ENCODE measurements at regions not wholly inside any gene's neighbourhood (a gene's known extent, or its start where the extent isn't known, plus 50 kb on each side); places are given as distances from the start of the nearest gene placed in this dataset.

DNA sequence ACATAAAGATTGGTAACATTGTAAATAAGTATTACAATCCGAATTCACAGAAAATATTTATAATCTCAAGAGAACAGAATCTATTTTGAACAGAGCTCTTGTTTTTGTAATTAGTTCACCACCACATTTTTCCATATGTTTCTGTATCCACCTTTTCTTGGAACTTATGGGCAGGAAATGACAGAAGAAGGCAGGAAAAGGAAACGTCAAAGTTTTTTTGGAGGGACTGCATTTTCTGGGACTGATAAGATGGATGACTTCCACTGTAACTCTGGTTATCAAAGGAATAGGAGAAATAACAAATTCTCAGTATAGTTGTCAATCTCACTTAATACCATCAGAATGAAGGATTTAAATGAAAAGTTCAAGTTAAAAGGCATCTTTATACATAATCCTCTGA lies 75.1 kb upstream of the SMNDC1 start:
- DNase-seq: no peak
- H3K9me3 ChIP-seq: no peaks in the 10 kb centered on the region
- no peak overlapping the region for H3K4me3 ChIP-seq (ENCODE audit: low read depth, low read length)
- H3K27me3 ChIP-seq (replicated peaks; ENCODE audit: control insufficient read depth, insufficient read depth, low read length): no peaks in the 10 kb centered on the region
- ChIA-PET CTCF (no interaction called here), POLR2A (no interaction called here)
- Mint-ChIP-seq H3K4me3 (ENCODE audit: unreplicated experiment) (no peak overlapping the region), H3K9me3 (ENCODE audit: unreplicated experiment) (no peaks in the 10 kb centered on the region), H3K27me3 (ENCODE audit: insufficient read depth, unreplicated experiment) (no peaks in the 10 kb centered on the region), H3K27ac (ENCODE audit: unreplicated experiment) (no peak overlapping the region), H3K36me3 (ENCODE audit: insufficient read depth, unreplicated experiment) (no peaks in the 10 kb centered on the region), H3K4me1 (ENCODE audit: low read depth, unreplicated experiment) (peaks cover 26% of the 10 kb centered on the region)
- H3K4me1 ChIP-seq: peaks cover 26% of the 10 kb centered on the region
- no TSS peak for BruUV-seq (replicated peaks)
- H3K36me3 ChIP-seq (ENCODE audit: control insufficient read depth, insufficient read depth, low read length): no peaks in the 10 kb centered on the region
- TF ChIP-seq, protein P1, sequence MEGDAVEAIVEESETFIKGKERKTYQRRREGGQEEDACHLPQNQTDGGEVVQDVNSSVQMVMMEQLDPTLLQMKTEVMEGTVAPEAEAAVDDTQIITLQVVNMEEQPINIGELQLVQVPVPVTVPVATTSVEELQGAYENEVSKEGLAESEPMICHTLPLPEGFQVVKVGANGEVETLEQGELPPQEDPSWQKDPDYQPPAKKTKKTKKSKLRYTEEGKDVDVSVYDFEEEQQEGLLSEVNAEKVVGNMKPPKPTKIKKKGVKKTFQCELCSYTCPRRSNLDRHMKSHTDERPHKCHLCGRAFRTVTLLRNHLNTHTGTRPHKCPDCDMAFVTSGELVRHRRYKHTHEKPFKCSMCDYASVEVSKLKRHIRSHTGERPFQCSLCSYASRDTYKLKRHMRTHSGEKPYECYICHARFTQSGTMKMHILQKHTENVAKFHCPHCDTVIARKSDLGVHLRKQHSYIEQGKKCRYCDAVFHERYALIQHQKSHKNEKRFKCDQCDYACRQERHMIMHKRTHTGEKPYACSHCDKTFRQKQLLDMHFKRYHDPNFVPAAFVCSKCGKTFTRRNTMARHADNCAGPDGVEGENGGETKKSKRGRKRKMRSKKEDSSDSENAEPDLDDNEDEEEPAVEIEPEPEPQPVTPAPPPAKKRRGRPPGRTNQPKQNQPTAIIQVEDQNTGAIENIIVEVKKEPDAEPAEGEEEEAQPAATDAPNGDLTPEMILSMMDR (IDR thresholded peaks at IDR 0.05; ENCODE audit: insufficient read depth in 1 of 2, low read depth in 1 of 2, low read length in 1 of 2, severe bottlenecking in 1 of 2, unreplicated experiment in 1 of 2): no peak
- intact Hi-C loops (cut with micrococcal nuclease; ENCODE audit: unreplicated experiment): no loop called here

DNA sequence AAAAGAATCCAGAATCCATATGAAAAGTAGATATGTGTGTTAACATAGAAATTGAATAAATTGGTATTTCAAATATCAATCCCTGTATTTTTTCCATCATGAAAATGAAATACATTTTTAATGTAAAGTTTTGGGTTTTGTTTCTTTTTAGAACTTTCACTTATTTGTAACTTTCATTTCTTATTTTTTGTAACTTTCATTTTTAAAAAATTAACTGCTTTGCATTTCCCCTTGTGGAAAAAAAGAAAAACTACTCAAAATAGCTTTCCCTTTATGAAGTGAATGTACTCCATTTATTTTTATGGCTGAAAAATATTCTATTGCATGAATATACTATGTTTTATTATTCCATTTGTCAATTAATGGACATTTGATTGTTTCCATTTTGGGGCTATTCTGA lies 75.6 kb upstream of the SMNDC1 start:
- intact Hi-C loops (cut with micrococcal nuclease; ENCODE audit: unreplicated experiment): no loop called here
- Mint-ChIP-seq H3K36me3 (ENCODE audit: insufficient read depth, unreplicated experiment) (no peaks in the 10 kb centered on the region), H3K4me3 (ENCODE audit: unreplicated experiment) (no peak overlapping the region), H3K9me3 (ENCODE audit: unreplicated experiment) (no peaks in the 10 kb centered on the region), H3K27me3 (ENCODE audit: insufficient read depth, unreplicated experiment) (no peaks in the 10 kb centered on the region), H3K27ac (ENCODE audit: unreplicated experiment) (no peak overlapping the region), H3K4me1 (ENCODE audit: low read depth, unreplicated experiment) (peaks cover 26% of the 10 kb centered on the region)
- Histone ChIP-seq H3K27me3 (replicated peaks; ENCODE audit: control insufficient read depth, insufficient read depth, low read length) (no peaks in the 10 kb centered on the region), H3K9me3 (no peaks in the 10 kb centered on the region), H3K4me1 (peaks cover 26% of the 10 kb centered on the region), H3K36me3 (ENCODE audit: control insufficient read depth, insufficient read depth, low read length) (no peaks in the 10 kb centered on the region), H3K4me3 (ENCODE audit: low read depth, low read length) (no peak overlapping the region)
- no TSS peak for BruUV-seq (replicated peaks)
- TF ChIP-seq, protein P1 (IDR thresholded peaks at IDR 0.05; ENCODE audit: insufficient read depth in 1 of 2, low read depth in 1 of 2, low read length in 1 of 2, severe bottlenecking in 1 of 2, unreplicated experiment in 1 of 2): no peak
- CTCF ChIA-PET: no interaction called here
- POLR2A ChIA-PET: no interaction called here
- no peak for DNase-seq

- TF ChIP-seq, protein P1 (IDR thresholded peaks at IDR 0.05; ENCODE audit: insufficient read depth in 1 of 2, low read depth in 1 of 2, low read length in 1 of 2, severe bottlenecking in 1 of 2, unreplicated experiment in 1 of 2): no peak
Measured at GRCh38 chr10:110382695-110383094, 78.0 kb upstream of the SMNDC1 start.

More at GRCh38 chr10:110382695-110383094, 78.0 kb upstream of the SMNDC1 start:
- Histone ChIP-seq H3K27me3 (replicated peaks; ENCODE audit: control insufficient read depth, insufficient read depth, low read length) (no peaks in the 10 kb centered on the region), H3K4me3 (ENCODE audit: low read depth, low read length) (no peak overlapping the region), H3K36me3 (ENCODE audit: control insufficient read depth, insufficient read depth, low read length) (no peaks in the 10 kb centered on the region), H3K4me1 (peaks cover 12% of the 10 kb centered on the region), H3K9me3 (no peaks in the 10 kb centered on the region)
- POLR2A ChIA-PET: no interaction called here
- Mint-ChIP-seq H3K4me3 (ENCODE audit: unreplicated experiment) (no peak overlapping the region), H3K27ac (ENCODE audit: unreplicated experiment) (no peak overlapping the region), H3K27me3 (ENCODE audit: insufficient read depth, unreplicated experiment) (no peaks in the 10 kb centered on the region), H3K4me1 (ENCODE audit: low read depth, unreplicated experiment) (peaks cover 20% of the 10 kb centered on the region), H3K9me3 (ENCODE audit: unreplicated experiment) (no peaks in the 10 kb centered on the region), H3K36me3 (ENCODE audit: insufficient read depth, unreplicated experiment) (no peaks in the 10 kb centered on the region)
- BruUV-seq (replicated peaks): no TSS peak
- intact Hi-C loops (cut with micrococcal nuclease; ENCODE audit: unreplicated experiment): no loop called here
- CTCF ChIA-PET: interaction anchor here (1.3 kb wide), 1 partner anchor 28 kb away, joined by 3 read pairs; no protein-coding TSS in a partner anchor
- no peak for DNase-seq

Data from Caco-2 (cell line).